ENCODE measurements at regions not wholly inside any gene's neighbourhood (a gene's known extent, or its start where the extent isn't known, plus 50 kb on each side); places are given as distances from the start of the nearest gene placed in this dataset.

GRCh38 chr20:40244286-40244685 is 444.8 kb downstream of the MAFB start (continued):
- TF ChIP-seq ETS1 (IDR thresholded peaks at IDR 0.05) (no peak), ZNF114 (CRISPR knock-in tag; IDR thresholded peaks at IDR 0.05) (no peak), ZNF331 (CRISPR knock-in tag; IDR thresholded peaks at IDR 0.05; ENCODE audit: low read depth) (no peak)
- TF ChIP-seq, protein P1, sequence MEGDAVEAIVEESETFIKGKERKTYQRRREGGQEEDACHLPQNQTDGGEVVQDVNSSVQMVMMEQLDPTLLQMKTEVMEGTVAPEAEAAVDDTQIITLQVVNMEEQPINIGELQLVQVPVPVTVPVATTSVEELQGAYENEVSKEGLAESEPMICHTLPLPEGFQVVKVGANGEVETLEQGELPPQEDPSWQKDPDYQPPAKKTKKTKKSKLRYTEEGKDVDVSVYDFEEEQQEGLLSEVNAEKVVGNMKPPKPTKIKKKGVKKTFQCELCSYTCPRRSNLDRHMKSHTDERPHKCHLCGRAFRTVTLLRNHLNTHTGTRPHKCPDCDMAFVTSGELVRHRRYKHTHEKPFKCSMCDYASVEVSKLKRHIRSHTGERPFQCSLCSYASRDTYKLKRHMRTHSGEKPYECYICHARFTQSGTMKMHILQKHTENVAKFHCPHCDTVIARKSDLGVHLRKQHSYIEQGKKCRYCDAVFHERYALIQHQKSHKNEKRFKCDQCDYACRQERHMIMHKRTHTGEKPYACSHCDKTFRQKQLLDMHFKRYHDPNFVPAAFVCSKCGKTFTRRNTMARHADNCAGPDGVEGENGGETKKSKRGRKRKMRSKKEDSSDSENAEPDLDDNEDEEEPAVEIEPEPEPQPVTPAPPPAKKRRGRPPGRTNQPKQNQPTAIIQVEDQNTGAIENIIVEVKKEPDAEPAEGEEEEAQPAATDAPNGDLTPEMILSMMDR (conservative IDR thresholded peaks at IDR 0.05; ENCODE audit: low read depth in 2 of 2), result no peak

DNA sequence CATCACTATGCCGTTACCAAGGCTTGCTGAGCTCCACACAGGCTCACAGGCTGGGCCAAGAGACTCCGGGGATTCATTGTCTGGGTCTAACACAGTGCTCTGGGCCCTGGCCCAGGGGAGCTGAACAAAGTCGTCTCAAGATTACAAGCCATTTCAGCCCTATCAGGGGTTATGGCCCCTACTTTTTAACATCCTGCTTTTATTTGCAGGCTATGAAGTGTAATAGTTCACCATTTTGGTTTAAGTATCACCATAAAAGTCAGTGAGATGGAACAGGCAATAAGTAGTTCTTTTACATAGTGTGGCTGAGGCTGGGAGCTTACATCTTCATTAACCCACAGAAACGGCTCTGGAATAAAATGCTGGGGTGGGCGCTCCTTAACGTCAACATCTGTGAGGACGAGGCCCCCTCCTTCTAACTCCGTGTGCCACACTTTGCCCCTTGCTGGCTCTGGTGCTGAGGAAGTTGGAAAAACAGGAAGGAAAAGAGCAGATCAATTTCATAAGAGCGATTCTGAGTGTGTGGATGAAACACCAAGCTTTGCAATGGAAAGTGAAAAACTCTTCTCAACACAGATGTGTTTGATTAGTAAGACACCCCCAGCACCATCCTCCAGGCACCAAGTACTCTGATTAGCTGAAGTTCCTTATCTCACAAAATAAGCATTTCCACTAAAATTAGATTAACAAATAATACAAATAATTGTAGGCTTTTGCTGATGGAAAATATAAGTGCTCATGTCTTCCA is 447.3 kb downstream of the MAFB start:
- no peak for DNase-seq (ENCODE audit: low spot score)
- peaks cover under 1% of the 10 kb centered on the region for H3K27me3 Mint-ChIP-seq (ENCODE audit: insufficient read depth, low read depth, poor library complexity)
- no peaks in the 10 kb centered on the region for H3K27me3 ChIP-seq (ENCODE audit: insufficient read depth)
- H3K27ac Mint-ChIP-seq, result no peak overlapping the region; the same call in 1 of the 2 replicates
- TF ChIP-seq CREB1 (CRISPR knock-in tag; IDR thresholded peaks at IDR 0.05; ENCODE audit: low read depth), result no peak
- no peak for TF ChIP-seq ETS1 (IDR thresholded peaks at IDR 0.05)
- TF ChIP-seq EZH2 (IDR thresholded peaks at IDR 0.05; ENCODE audit: low read depth, unreplicated experiment), result no peak
- no peak for TF ChIP-seq NANOG (IDR thresholded peaks at IDR 0.05; ENCODE audit: borderline replicate concordance)
- TF ChIP-seq ZNF331 (CRISPR knock-in tag; IDR thresholded peaks at IDR 0.05; ENCODE audit: low read depth), result no peak
- TF ChIP-seq ZNF114 (CRISPR knock-in tag; IDR thresholded peaks at IDR 0.05), result no peak
- TF ChIP-seq, protein P2, sequence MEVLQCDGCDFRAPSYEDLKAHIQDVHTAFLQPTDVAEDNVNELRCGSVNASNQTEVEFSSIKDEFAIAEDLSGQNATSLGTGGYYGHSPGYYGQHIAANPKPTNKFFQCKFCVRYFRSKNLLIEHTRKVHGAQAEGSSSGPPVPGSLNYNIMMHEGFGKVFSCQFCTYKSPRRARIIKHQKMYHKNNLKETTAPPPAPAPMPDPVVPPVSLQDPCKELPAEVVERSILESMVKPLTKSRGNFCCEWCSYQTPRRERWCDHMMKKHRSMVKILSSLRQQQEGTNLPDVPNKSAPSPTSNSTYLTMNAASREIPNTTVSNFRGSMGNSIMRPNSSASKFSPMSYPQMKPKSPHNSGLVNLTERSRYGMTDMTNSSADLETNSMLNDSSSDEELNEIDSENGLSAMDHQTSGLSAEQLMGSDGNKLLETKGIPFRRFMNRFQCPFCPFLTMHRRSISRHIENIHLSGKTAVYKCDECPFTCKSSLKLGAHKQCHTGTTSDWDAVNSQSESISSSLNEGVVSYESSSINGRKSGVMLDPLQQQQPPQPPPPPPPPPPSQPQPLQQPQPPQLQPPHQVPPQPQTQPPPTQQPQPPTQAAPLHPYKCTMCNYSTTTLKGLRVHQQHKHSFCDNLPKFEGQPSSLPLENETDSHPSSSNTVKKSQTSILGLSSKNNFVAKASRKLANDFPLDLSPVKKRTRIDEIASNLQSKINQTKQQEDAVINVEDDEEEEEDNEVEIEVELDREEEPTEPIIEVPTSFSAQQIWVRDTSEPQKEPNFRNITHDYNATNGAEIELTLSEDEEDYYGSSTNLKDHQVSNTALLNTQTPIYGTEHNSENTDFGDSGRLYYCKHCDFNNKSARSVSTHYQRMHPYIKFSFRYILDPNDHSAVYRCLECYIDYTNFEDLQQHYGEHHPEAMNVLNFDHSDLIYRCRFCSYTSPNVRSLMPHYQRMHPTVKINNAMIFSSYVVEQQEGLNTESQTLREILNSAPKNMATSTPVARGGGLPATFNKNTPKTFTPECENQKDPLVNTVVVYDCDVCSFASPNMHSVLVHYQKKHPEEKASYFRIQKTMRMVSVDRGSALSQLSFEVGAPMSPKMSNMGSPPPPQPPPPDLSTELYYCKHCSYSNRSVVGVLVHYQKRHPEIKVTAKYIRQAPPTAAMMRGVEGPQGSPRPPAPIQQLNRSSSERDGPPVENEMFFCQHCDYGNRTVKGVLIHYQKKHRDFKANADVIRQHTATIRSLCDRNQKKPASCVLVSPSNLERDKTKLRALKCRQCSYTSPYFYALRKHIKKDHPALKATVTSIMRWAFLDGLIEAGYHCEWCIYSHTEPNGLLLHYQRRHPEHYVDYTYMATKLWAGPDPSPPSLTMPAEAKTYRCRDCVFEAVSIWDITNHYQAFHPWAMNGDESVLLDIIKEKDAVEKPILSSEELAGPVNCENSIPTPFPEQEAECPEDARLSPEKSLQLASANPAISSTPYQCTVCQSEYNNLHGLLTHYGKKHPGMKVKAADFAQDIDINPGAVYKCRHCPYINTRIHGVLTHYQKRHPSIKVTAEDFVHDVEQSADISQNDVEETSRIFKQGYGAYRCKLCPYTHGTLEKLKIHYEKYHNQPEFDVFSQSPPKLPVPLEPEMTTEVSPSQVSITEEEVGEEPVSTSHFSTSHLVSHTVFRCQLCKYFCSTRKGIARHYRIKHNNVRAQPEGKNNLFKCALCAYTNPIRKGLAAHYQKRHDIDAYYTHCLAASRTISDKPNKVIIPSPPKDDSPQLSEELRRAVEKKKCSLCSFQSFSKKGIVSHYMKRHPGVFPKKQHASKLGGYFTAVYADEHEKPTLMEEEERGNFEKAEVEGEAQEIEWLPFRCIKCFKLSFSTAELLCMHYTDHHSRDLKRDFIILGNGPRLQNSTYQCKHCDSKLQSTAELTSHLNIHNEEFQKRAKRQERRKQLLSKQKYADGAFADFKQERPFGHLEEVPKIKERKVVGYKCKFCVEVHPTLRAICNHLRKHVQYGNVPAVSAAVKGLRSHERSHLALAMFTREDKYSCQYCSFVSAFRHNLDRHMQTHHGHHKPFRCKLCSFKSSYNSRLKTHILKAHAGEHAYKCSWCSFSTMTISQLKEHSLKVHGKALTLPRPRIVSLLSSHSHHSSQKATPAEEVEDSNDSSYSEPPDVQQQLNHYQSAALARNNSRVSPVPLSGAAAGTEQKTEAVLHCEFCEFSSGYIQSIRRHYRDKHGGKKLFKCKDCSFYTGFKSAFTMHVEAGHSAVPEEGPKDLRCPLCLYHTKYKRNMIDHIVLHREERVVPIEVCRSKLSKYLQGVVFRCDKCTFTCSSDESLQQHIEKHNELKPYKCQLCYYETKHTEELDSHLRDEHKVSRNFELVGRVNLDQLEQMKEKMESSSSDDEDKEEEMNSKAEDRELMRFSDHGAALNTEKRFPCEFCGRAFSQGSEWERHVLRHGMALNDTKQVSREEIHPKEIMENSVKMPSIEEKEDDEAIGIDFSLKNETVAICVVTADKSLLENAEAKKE (CRISPR knock-in tag; IDR thresholded peaks at IDR 0.05), result no peak
- TF ChIP-seq STAT1 (IDR thresholded peaks at IDR 0.05; ENCODE audit: unreplicated experiment), result no peak
- no peak for TF ChIP-seq EZH2phosphoT487 (IDR thresholded peaks at IDR 0.05; ENCODE audit: unreplicated experiment)
- no peak for TF ChIP-seq POLR2AphosphoS5 (IDR thresholded peaks at IDR 0.05; ENCODE audit: low read depth)
- TF ChIP-seq, protein P1 (conservative IDR thresholded peaks at IDR 0.05; ENCODE audit: low read depth in 2 of 2), result no peak
- ATAC-seq, result no peak
- no peaks in the 10 kb centered on the region for H4K20me1 ChIP-seq (replicated peaks; ENCODE audit: insufficient read depth)
- no peaks in the 10 kb centered on the region; the same call in 1 of the 3 replicates for H3K4me1 Mint-ChIP-seq
- H3K4me1 ChIP-seq (ENCODE audit: insufficient read depth), result no peaks in the 10 kb centered on the region
- peaks cover 4% of the 10 kb centered on the region; the same call in 1 of the 3 replicates for H3K36me3 Mint-ChIP-seq (ENCODE audit: low read depth)
- H3K79me2 ChIP-seq (replicated peaks; ENCODE audit: insufficient read depth), result no peaks in the 10 kb centered on the region
- no peak overlapping the region for H3K4me3 ChIP-seq
- H3K27ac ChIP-seq (ENCODE audit: low read depth), result no peak overlapping the region
- no peaks in the 10 kb centered on the region for H3K36me3 ChIP-seq (ENCODE audit: insufficient read depth)
- H2AFZ ChIP-seq, result no peak overlapping the region
- no peaks in the 10 kb centered on the region for H3F3A ChIP-seq (replicated peaks; ENCODE audit: low read depth)
- H3K4me2 ChIP-seq, result no peak overlapping the region
- no peak overlapping the region for H3K4me3 Mint-ChIP-seq
- no peaks in the 10 kb centered on the region for H3K9me2 ChIP-seq (ENCODE audit: insufficient read depth)
- H3K9me3 Mint-ChIP-seq, result no peaks in the 10 kb centered on the region
